Pulmonary artery endothelial cell (primary cell): ENCODE measurements at regions not wholly inside any gene's neighbourhood (a gene's known extent, or its start where the extent isn't known, plus 50 kb on each side); places are given as distances from the start of the nearest gene placed in this dataset.
"Not testable (repeated sequence)": the region's sequence is repeated elsewhere in the genome, so short reads cannot be mapped to it uniquely, and the experiment has no call there.

Experiments
- DNase-seq: peaks from one replicate; pipeline ENCODE4 v3.0.0-alpha.2; 2011; ENCODE audit warnings: low read depth, low spot score

GRCh38 chrX:955168-955781, 257.2 kb downstream of the CRLF2 start:
- DNase-seq: not testable (repeated sequence)

GRCh38 chrX:953879-954482, 258.5 kb downstream of the CRLF2 start:
- no peak for DNase-seq

GRCh38 chrX:952816-953215, 259.6 kb downstream of the CRLF2 start:
- no peak for DNase-seq

- DNase-seq: not testable (repeated sequence)
Measured at GRCh38 chrX:947262-947661, 265.2 kb downstream of the CRLF2 start.

- DNase-seq: no peak
Measured at GRCh38 chrX:943035-943434, 269.4 kb downstream of the CRLF2 start.

GRCh38 chrX:940691-941090, 271.8 kb downstream of the CRLF2 start:
- no peak for DNase-seq

GRCh38 chrX:936979-937769, 275.3 kb downstream of the CRLF2 start:
- DNase-seq: no peak

GRCh38 chrX:933611-934010, 278.8 kb downstream of the CRLF2 start:
- no peak for DNase-seq

GRCh38 chrX:928606-929005, 283.8 kb downstream of the CRLF2 start:
- no peak for DNase-seq

- no peak for DNase-seq
Measured at GRCh38 chrX:926991-927390, 285.5 kb downstream of the CRLF2 start.

- DNase-seq: no peak
Measured at GRCh38 chrX:926070-926469, 286.4 kb downstream of the CRLF2 start.

GRCh38 chrX:925652-926061, 286.8 kb downstream of the CRLF2 start:
- DNase-seq: no peak

- no peak for DNase-seq
Measured at GRCh38 chrX:925094-925493, 287.4 kb downstream of the CRLF2 start.

- DNase-seq: no peak
Measured at GRCh38 chrX:924017-924416, 288.4 kb downstream of the CRLF2 start.

GRCh38 chrX:920234-920799, 289.7 kb downstream of the SHOX start:
- no peak for DNase-seq

GRCh38 chrX:916230-916599, 285.6 kb downstream of the SHOX start:
- no peak for DNase-seq

GRCh38 chrX:915427-916229, 285.0 kb downstream of the SHOX start:
- DNase-seq: no peak

- no peak for DNase-seq
Measured at GRCh38 chrX:914206-914605, 283.6 kb downstream of the SHOX start.

- DNase-seq: no peak
Measured at GRCh38 chrX:912677-913076, 282.1 kb downstream of the SHOX start.

GRCh38 chrX:909068-909467, 278.5 kb downstream of the SHOX start:
- not testable (repeated sequence) for DNase-seq

GRCh38 chrX:906586-906985, 276.0 kb downstream of the SHOX start:
- DNase-seq: no peak
